ENCODE measurements at regions not wholly inside any gene's neighbourhood (a gene's known extent, or its start where the extent isn't known, plus 50 kb on each side); places are given as distances from the start of the nearest gene placed in this dataset.
"Not testable (repeated sequence)": the region's sequence is repeated elsewhere in the genome, so short reads cannot be mapped to it uniquely, and the experiment has no call there.

DNA sequence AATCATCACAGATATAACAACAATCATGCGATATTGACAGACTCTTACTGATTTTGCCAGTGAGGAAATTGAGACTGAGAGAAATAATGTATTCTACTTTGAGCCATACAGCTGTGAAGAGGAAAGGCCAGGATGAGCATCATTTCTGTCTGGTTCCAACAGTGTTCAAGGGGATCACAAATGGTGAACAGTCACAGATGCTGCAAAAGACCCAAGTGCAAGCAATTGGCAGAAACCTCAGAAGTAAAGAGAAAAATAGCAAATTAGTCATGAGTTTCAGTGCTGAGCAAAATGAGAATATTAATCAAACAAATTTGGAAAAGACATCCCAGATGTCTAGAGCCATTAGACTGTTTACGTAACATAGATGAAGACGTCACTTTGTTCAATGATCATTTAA, 114.1 kb downstream of the RAB38 start:
- no peak for DNase-seq

DNA sequence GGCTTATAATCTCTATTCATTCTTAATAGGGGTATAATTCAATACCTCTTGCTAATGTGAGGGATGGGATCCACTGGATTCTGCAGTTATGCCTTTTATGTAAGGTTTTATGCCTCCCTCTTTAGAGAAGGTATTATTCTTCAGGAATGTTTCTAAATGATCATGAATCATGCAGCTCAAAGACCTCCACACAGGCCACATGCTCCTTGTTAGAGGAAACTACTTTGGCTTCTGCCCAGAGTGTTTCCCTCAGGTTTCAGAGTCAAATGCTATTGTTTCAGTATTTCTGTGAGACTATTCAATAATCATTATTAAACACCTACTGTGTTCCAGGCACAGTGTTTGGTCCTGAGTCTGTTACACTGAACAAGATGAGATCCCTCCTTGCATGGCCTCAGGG, 115.9 kb downstream of the RAB38 start:
- DNase-seq: no peak

DNA sequence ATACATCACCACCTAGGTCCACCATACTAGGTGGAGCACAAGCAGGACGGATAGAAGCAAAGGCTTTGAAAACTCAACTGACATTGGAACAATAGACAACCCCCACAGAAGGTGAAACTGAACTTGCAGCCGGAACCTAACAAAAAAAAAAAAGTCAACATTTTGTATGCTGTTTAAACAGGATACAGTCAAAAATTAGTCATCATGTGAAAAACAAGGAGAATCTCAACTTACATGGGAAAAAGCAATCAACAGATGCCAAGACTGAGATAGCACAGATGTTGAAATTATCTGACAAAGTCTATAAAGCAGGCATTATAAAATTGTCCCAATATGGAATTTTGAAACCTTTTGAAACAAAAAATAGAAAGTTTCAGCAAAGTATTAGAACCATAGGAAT, 123.8 kb downstream of the RAB38 start:
- no peak for DNase-seq

DNA sequence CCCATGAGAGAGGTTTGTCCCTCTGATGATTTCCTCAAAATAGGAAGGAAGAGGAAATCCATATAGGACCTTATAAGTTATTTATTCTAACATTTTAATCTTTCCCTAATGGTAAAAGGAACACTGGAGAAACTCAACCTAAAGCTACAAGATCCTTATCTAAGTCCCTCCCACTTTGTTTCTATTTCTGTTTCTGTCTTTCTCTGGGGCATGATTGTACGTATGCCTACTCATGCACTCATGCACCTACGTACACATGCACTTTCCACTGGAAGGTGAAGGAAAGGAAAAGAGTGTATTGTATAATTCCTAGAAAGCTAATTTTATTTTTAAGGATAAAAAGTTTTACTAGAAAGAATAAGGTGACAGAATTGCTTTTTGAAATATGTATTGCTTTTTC, 125.0 kb downstream of the RAB38 start:
- no peak for DNase-seq

DNA sequence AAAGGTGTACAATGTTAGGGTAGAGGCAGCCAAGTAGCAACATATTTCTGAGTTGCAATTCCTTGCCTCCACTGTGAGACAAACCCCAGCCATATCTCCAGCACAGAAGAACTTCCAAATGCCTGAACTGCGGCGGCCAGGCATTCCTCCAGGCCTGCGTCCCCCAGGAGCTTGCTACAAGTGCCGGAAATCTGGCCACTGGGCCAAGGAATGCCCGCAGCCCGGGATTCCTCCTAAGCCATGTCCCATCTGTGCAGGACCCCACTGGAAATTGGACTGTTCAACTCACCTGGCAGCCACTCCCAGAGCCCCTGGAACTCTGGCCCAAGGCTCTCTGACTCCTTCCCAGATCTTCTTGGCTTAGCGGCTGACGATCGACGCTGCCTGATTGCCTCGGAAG, 130.0 kb downstream of the RAB38 start:
- not testable (repeated sequence) for DNase-seq

DNA sequence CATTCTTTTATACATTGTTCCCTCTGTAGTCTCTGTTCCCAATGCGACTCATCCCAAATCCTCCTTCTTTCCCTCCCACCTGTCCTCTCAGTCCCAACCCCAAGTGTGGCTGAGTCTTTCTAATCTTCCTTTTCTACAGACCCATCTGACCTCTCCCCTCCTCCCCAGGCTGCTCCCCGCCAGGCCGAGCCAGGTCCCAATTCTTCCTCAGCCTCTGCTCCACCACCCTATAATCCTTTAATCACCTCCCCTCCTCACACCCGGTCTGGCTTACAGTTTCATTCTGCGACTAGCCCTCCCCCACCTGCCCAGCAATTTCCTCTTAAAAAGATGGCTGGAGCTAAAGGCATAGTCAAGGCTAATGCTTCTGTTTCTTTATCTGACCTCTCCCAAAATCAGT, 130.6 kb downstream of the RAB38 start:
- not testable (repeated sequence) for DNase-seq

DNA sequence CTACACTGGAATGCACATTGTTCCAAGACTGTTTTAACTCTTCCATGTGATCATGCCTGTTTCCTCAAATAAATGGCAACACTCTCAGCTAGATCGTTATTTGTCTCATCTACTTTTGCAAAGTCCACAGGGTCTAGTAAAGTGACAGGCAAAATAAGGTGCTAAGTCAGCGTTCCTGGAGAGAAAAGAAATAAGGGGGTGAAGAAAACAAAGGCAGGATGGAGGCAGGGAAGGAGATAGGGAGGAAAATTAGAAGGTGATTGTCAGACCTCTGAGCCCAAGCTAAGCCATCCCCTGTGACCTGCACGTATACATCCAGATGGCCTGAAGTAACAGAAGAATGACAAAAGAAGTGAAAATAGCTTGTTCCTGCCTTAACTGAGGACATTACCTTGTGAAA, 132.1 kb downstream of the RAB38 start:
- no peak for DNase-seq

DNA sequence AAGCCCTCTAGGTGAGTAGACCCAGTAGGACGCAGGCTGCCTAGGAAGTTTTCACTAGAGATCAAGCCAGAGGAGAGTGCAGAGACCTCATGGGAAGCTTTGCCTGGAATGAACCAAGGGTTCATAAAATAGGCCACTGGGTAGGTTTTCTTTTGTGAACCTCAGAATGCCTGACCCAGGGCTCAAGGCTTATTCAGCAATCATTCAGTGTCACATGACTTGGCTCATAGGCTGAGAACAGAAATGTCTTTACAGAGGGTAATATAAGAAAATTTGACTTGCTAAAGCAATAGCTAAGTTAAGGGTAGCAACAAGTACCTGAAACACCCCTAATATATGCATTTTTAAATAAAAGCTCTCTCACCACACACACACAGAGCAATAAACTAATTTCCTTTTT, 132.6 kb downstream of the RAB38 start:
- no peak for DNase-seq

DNA sequence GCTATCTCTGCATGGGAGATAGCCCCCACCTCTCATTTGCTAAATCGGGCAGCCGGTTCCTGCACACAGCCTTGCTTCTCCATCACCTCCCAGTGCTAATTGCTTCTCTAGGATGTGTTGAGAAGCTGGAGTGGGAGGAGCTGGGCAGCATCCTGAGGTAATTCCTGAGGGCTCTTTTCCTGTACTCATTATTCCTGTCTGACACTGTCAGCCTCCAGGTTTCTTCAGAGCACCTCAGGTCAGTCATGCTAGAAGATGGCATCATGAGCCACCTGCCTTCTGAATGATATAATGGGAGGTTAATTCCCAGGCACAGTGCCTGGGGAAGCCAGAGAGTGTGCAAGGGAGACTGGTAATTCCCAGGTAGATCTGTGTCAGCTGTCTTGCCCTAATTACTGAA, 133.0 kb downstream of the RAB38 start:
- DNase-seq: no peak

DNA sequence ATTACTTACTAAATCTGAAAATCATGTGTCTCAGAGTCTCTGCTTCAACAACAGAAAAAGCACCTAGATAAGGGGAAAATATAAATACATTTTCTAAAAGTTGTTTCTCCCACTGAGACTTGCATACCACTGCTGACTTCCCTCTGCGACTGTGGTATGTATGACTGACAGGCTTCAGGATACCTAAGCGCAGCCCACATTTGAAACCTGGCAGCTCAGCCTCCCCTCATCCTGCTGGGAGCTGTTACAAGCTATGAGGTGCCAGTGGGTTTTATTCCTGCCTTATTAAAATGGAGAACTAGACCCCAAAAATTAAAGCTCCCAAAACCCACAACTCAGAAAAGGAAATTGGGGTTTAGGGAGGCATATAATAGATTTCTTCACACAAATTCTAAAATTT, 133.6 kb downstream of the RAB38 start:
- DNase-seq: no peak

DNA sequence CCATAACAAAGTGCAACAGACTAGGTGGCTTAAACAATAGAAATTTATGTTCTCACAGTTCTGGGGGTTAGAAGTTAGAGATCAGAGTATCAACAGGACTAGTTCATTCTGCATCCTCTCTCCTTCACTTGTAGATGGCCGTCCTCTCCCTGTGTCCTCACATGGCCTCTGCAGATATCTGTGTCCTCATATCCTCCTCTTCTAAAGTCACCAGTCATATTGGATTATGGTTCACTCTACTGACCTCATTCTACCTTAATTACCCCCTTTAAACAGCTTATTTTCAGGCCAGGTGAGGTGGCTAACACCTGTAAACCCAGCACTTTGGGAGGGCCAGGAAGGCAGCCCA, 135.1 kb downstream of the RAB38 start:
- DNase-seq: no peak

DNA sequence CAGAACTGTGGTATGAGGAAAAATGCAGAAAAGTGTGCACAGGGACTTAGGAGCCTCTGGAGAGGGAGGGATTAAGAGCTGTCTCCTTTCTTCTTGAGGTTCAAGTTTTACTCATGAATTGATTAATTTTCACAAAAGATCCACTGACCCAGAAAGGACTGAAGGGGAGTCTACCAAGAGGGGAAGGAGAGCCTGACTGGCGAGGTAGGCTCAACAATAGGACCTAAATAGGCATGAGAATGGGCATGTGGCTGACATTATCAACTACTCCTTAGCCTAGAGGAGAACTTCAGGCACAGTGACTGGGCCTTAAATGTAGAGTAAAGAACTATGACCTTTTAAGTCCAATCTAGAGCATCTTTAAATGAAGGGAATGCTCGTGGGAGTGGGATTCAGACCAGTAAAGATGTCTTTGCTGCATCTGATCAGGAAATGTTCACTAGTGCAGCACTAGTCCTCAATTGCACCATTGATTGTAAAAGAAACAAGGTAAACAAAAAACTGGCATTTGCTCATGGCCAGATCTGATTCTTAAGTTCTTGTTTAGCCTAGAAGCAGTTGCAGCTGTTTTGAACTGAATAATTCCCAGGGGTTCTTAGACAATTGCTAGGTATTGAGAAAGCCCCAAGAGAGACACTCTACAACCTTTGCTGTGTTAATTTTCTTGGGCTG, 135.6 kb downstream of the RAB38 start:
- DNase-seq: no peak

DNA sequence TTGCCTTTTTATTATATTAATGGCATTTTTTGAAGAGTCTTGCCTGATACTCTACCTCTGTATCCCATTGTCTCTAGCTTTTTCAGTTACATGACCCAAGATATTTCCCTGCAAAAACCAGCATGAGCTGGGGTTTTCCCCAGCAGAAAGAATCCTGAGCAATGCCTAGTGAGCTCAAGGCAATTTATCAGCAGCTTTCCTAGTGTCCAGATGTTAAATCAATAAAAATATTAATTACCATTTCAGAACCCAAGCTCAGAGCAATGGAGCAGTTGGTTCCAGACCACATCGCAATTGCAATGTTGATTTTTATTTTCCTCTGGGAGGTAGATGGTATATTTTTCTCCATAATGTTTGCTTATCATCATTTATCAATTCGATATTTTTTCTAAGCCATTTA, 137.2 kb downstream of the RAB38 start:
- DNase-seq: no peak

DNA sequence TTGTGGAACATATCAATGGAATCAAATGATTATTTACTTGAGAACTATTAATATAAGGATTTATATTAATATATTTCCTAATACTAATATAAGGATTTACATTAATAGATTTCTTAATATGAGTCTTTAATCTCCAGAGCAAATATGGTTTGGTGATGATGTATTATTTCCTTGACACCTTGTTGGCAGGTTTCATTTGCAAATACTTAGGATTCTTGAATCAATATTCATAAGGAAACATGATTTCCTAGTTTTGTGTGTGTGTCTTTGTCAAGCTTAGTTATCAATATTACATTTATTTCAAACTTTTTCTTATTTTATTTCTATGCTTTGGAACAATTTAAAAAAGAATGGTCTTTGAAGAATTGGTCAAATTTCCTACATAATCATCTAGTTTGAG, 138.5 kb downstream of the RAB38 start:
- no peak for DNase-seq

DNA sequence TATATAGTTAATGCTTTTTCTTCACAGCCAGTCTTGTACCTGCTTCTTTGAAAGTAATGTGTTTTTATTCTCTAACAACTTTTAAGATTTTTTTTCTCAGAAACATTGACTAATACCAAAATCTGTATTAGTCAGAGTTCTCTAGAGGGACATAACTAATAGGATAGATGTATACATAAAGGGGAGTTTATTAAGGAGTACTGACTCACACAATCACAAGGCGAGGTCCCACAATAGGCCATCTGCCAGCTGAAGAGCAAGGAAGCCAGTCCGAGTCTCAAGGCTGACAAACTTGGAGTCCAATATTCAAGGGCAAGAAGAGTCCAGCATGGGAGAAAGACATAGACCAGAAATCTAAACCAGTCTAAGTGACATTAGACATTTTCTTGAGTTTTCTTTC, 140.0 kb downstream of the RAB38 start:
- DNase-seq: no peak

DNA sequence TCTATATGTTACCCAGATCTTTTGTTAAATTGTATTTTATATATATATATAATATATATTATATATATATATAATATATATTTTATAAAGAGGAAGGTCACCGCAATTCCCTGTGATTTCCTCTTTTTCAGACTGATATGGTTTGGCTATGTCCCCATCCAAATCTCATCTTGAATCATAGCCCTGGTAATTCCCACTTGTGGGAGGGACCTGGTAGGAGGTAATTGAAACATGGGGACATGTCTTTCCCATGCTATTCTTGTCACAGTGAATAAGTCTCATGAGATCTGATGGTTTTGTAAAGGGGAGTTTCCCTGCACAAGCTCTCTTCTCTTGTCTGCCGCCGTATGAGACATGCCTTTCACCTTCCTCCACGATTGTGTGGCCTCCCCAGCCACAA, 157.6 kb downstream of the RAB38 start:
- no peak for DNase-seq

DNA sequence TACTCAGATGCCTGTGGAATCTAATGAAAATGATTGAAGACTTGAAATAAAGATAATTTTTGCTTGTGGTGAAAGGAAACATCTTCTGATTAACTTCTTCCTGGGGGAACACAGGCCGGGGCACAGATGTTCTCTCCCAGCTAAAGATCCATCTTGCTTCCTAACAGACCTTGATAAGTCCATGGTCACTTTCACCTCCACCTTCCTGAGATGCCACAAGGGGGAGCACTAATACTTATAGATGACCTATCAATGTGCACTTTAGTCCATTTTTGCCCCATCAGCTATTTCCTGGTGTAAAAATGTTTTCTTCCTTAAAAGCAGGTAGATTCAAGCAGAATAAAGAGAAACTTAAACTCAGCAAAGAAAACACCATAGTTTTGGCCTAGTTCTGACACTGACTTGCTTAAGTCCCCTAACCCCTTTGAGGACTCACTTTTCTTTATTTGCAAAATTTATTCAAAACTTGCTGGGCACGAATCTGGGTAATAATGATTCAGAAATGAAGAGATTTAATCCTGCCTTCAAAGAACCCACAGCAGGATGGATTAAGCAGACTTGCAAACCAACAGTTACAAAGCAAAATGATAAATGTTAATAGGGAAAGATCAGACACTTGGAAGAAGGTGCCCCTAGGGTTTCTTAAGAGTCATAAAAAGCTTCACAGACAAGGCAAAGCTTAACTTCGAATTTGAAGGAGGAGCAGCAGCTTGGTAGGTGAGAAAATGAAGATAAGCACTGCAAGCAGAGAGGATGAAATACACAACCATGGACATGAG, 158.7 kb downstream of the RAB38 start:
- peak; percentile 75 for DNase-seq

DNA sequence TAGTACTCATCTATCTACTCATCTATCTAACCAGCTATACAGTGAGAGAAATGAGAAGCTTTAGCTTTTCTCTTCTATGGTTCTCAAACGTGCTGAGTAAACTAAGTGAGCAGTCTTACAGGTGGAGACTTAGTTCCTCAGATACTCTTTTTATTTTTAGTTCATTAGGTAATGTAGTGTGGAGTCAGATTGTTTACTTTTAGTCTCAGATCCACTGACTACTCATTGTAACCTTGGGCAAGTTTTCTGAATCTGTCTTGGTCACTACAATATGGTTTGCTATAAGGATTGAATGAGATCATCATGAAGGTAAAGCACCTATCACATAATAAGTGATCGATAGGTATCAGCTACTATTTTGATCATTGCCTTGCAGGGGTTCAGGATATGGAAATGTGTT, 160.1 kb downstream of the RAB38 start:
- no peak for DNase-seq

DNA sequence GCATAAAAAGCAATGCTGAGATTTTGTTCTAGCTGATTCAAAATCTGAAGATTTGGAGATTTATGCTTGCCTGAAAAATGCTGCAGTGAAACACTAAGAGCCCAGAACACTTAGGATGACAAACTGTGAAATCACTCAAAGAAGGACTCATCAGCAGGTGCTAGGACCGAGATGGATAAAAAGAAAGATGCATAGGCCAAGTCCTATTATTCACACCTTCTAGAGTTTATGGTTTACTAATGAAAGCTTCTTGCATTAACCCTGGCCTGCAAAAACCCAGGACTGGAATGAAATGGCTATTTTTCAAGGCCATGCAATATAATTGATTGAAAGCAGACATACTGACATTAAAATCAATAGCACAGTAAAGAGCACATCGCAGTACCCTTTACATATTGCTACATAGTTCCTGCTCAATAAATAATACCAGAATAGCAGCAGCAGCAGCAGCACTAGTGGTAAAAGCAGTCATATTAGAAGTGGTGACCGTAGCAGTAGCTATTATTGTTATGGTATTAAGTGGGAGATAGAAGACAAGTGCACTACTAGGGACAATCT, 161.7 kb downstream of the RAB38 start:
- DNase-seq: no peak

DNA sequence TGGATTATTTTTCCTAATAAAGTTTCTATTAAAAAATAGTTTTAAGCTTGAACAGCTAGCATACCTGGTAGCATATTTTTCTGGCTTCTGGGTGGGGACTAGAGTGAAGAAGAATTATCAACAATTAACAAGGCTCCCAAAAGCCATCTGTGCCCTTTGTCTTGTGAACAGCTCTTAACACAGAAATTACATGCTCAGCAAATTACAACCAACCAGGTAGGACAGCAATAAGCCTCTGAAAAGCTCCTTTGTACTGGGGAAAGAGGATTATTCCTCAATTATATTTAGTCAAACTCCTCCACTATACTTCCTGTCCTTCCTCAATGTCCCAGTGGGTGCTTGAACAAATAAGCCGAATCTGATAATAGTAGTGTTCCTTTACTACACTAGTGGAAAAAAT, 162.8 kb downstream of the RAB38 start:
- no peak for DNase-seq

DNA sequence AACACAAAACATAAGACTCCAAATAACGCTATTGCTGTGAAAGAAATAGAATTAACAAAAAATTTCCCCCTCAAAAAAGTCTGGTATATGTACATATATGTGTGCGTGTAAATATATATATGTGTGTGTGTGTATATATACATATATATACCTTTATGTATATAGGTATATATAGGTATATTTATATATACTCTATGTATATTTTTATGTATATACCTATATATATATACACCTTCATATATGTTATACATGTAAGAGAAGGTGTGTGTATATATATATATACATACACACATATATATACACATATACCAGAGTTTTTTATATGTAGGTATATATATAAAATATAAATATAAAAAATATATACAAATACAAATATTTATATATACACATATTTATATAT, 199.2 kb downstream of the RAB38 start:
- no peak for DNase-seq

DNA sequence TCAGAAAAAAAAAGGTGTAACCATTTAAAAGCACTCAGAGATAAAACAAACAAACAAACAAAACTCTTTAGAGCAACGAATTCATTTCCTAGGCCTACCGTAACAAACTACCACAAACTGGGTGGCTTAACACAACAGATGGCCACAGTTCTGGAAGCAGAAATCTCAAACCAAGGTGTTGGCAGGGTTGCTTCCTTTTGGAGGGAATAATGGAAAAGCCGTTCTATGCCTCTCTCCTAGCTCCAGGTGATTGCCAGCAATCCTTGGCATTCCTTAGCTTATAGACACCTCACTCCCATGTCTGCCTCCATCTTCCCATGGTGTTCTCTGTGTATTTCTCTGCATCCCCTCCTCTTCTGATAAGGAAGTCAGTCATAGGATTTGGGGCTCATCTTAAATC, 200.4 kb downstream of the RAB38 start:
- no peak for DNase-seq

DNA sequence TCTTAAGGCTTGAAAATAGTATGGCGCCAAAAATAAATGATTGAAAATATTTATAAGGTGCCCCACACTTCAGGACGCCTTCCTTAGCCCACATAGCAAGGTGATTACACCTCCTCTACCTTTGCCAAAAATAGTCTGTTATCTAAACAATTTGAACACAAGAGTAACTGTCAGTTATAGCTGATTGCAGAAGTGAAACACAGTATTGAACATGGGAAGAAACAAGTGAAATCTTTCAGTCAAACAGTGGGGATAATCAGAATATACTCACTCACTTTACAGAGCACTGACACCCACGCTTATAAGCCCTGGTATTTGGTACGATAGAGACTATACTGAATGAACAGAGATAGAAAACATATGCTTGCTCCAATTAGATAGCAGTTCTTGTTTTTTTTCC, 203.1 kb downstream of the RAB38 start:
- DNase-seq: no peak

DNA sequence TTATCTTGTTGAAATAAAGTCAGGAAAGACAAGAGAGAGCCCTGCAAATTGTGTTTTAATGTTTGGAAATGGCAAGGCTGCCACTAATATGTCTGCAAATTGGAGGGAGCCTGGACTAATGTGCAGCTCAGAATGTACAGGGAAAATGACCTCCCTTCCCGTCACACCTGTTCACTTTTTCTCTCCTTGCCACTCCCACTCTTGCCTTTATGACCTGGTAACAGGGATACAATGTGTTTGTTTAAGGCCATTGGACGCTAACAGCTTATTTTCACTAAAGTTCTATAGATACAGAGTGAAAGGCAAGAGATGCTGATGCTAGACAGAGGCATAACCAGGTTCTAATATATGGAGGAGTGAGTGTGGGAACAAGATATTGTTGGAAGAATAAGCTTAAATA, 203.9 kb downstream of the RAB38 start:
- DNase-seq: no peak
